Astrocyte (in vitro differentiated cells and primary cell): ENCODE measurements at regions not wholly inside any gene's neighbourhood (a gene's known extent, or its start where the extent isn't known, plus 50 kb on each side); places are given as distances from the start of the nearest gene placed in this dataset.

Experiments
- CTCF ChIP-seq: IDR thresholded peaks from 2 replicates; pipeline ENCODE4 v1.5.1; 2011; ENCODE audit warnings: low read depth, mild to moderate bottlenecking, inconsistent platforms, low read length, moderate library complexity; ENCODE audit not compliant: insufficient read depth
- EZH2 ChIP-seq: IDR thresholded peaks from 2 replicates; pipeline ENCODE4 v1.6.1; 2012; ENCODE audit warnings: mild to moderate bottlenecking, low read length, inconsistent platforms; ENCODE audit not compliant: insufficient read depth

GRCh38 chr2:58476556-58476955 lies 235.4 kb upstream of the FANCL start:
- TF ChIP-seq CTCF, result no peak
- TF ChIP-seq EZH2, result no peak
